ENCODE measurements at regions not wholly inside any gene's neighbourhood (a gene's known extent, or its start where the extent isn't known, plus 50 kb on each side); places are given as distances from the start of the nearest gene placed in this dataset.
A peak's percentile ranks its signal among the peaks of the same experiment; 100 is the strongest.

- TF ChIP-seq CTCF (IDR thresholded peaks at IDR 0.05) (no peak), ZFX (IDR thresholded peaks at IDR 0.05; ENCODE audit: borderline replicate concordance) (no peak)
- H3K27ac ChIP-seq, result no peak overlapping the region
Observed at GRCh38 chr16:52643006-52643405, 96.1 kb upstream of the TOX3 start.

GRCh38 chr16:52634528-52634927 lies 87.6 kb upstream of the TOX3 start:
- H3K27ac ChIP-seq, result peak overlapping the region; percentile 28; the same call in 1 of the 2 replicates
- TF ChIP-seq CTCF (IDR thresholded peaks at IDR 0.05) (no peak), ZFX (IDR thresholded peaks at IDR 0.05; ENCODE audit: borderline replicate concordance) (no peak)

GRCh38 chr16:52634104-52634503 lies 87.2 kb upstream of the TOX3 start:
- no peak for TF ChIP-seq ZFX (IDR thresholded peaks at IDR 0.05; ENCODE audit: borderline replicate concordance)
- TF ChIP-seq CTCF (IDR thresholded peaks at IDR 0.05), result no peak
- peak overlapping the region; percentile 28; the same call in 1 of the 2 replicates for H3K27ac ChIP-seq

GRCh38 chr16:52633230-52633629 lies 86.3 kb upstream of the TOX3 start:
- no peak for TF ChIP-seq ZFX (IDR thresholded peaks at IDR 0.05; ENCODE audit: borderline replicate concordance)
- no peak for TF ChIP-seq CTCF (IDR thresholded peaks at IDR 0.05)
- no peak overlapping the region for H3K27ac ChIP-seq

GRCh38 chr16:52631711-52632110 lies 84.8 kb upstream of the TOX3 start:
- no peak overlapping the region for H3K27ac ChIP-seq
- TF ChIP-seq ZFX (IDR thresholded peaks at IDR 0.05; ENCODE audit: borderline replicate concordance) (no peak), CTCF (IDR thresholded peaks at IDR 0.05) (no peak)

GRCh38 chr16:52630711-52631110 lies 83.8 kb upstream of the TOX3 start:
- TF ChIP-seq ZFX (IDR thresholded peaks at IDR 0.05; ENCODE audit: borderline replicate concordance), result no peak
- TF ChIP-seq CTCF (IDR thresholded peaks at IDR 0.05), result no peak

GRCh38 chr16:52629296-52629695 lies 82.4 kb upstream of the TOX3 start:
- H3K27ac ChIP-seq, result no peak overlapping the region
- TF ChIP-seq CTCF (IDR thresholded peaks at IDR 0.05) (no peak), ZFX (IDR thresholded peaks at IDR 0.05; ENCODE audit: borderline replicate concordance) (no peak)

More at GRCh38 chr16:52630711-52631110, 83.8 kb upstream of the TOX3 start:
- no peak overlapping the region for H3K27ac ChIP-seq
